CD1c-positive myeloid dendritic cell (primary cell): ENCODE measurements at regions not wholly inside any gene's neighbourhood (a gene's known extent, or its start where the extent isn't known, plus 50 kb on each side); places are given as distances from the start of the nearest gene placed in this dataset.
"Not testable (repeated sequence)": the region's sequence is repeated elsewhere in the genome, so short reads cannot be mapped to it uniquely, and the experiment has no call there.

ENCODE experiments used
- DNase-seq: peaks from one replicate; pipeline ENCODE4 v3.0.0-alpha.2; 2016; ENCODE audit errors: extremely low spot score

DNA sequence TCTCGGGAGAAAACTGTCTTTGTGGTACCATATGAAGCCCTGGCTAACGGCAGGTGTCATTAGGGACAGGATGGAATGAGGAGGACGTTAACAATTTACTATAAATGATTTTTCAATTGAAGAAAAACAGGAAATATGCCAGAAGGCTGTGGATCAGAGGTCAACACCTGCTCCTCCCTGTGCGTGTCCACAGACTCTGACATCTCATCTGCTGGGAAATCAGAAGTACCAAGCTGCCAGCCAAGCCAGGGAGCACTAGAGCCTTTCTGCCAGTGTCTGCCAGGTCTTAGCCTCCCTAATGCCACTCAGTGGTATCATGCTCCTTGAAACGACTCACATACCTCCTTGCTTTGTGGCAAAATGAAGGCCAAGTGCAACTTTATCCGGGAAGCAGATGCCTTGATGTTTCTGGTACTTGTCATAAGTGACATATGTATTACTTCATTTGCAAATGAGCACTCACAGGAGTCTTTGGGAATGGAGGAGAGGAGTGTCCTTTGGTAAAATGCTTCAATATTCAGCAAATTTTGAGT is 541.1 kb downstream of the SATB2 start:
- no peak for DNase-seq

DNA sequence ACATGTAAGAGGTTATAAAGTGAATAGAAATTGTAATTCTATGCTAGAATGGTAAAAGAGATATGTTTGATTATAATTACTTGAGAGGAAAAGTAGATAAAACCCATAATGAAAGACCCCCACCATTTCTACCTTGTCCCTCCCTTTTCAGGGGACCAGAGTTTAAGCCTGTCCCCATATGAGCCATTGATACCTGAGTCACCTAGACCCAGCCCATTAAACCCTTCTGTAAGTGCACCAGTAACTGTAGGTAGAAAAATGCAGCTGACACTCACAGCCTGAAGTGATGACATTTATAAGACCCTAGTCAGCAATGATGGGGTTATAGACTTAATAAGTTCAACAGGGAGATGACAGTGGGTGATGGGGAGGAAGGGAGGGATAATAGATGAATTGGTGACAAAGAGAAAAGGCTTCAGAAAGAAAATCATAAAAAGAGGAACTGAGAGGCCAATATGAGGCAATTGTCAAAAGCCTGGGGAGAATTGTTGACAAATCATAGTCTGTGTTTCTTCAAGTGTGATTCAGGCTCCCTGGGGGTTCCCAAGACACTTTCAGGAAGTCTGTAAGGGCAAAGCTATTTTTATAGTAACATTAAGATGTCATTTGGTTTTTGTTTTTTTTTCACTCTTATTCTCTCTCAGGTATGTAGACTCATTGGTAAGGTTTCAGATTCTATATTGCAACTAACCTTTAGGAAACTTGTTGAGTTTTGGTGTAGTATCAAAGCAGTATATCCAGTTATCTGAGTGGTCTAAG is 544.2 kb downstream of the SATB2 start:
- DNase-seq: peak; percentile 28

DNA sequence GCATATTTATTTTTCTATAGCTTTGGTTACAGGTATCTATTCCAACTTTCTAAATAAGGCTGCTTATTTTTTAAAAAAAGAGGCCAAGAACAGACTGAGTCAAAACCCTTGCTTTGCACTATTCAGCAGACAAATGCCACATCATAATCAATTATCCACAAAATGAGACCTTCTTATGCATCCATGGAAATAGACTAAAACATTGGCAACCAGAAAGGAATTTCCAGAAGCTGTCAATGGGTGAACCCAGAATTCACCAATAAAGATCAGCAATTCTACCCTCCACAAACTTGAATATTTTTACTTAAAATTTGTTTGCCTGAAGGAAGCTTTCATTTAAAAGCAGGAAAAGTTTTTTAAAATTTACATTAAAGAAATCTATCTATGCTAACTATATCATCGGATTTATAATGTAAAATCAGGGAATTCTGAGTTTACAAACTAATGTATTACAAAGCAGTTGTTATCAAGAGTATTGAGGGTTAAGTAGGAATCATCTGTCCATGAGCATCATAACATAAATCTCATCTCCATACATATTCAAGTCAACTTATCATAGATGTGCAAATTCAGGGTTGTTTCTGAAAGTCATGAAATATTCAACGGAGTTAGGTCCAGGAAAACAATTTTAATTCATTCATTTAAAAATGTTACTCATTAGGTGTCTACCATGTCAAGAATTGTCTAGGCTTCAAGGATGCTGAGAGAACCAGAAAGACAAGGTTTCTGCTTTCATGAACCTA is 548.0 kb downstream of the SATB2 start:
- no peak for DNase-seq

- no peak for DNase-seq
Measured at GRCh38 chr2:198905881-198906612, 551.7 kb downstream of the SATB2 start.

GRCh38 chr2:198901894-198902293 is 555.8 kb downstream of the SATB2 start:
- DNase-seq: no peak

GRCh38 chr2:198900141-198900540 is 557.6 kb downstream of the SATB2 start:
- no peak for DNase-seq

GRCh38 chr2:198890490-198890889 is 567.2 kb downstream of the SATB2 start:
- DNase-seq: no peak

DNA sequence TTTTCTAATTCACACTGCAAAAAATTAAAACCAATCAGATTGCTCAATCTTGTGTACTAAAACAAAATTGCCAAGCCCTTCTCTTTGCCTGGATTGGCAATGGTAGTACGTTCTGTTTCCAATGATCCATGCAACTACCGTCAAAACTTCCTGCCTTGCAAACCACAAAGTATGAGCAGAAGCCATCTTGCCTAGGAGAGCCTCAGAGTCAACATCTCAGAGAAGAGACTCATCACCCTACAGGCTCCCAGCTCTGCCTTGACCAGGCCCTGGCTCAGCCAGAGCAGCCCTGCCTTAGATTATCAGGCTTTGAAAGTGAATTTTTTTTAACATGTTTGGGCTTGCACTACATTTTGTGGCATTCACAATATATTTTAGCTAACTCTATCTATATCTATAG is 574.1 kb downstream of the SATB2 start:
- DNase-seq: no peak

GRCh38 chr2:198880986-198881385 is 576.8 kb downstream of the SATB2 start:
- DNase-seq: no peak

DNA sequence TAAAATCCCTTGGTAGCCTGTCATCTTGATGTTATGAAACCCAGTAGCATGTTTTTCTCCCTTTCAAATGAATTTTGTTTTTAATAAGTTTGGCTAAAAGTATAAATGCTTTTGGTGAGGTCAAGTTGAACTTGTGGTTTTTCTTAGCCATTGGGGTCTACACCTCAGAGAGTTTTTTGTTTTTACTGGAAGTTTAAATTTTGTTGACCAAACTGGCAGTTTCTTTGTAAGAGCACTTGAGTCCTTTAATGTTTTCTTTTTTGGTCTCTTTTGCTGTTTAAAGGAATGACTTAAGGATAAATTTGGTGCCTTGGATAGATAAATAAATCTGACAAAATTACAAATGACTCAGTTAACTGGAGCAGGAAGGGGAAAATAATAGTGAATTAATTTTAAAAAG is 577.3 kb downstream of the SATB2 start:
- no peak for DNase-seq

- no peak for DNase-seq
Measured at GRCh38 chr2:198874472-198874858, 583.3 kb downstream of the SATB2 start.

GRCh38 chr2:198873503-198874471 is 584.0 kb downstream of the SATB2 start:
- no peak for DNase-seq

- DNase-seq: no peak
Measured at GRCh38 chr2:198863655-198864054, 594.1 kb downstream of the SATB2 start.

GRCh38 chr2:198861080-198861479 is 596.7 kb downstream of the SATB2 start:
- DNase-seq: no peak

- DNase-seq: no peak
Measured at GRCh38 chr2:198857246-198857645, 600.5 kb downstream of the SATB2 start.

GRCh38 chr2:198855746-198856145 is 602.0 kb downstream of the SATB2 start:
- DNase-seq: not testable (repeated sequence)

- no peak for DNase-seq
Measured at GRCh38 chr2:198852248-198852647, 605.5 kb downstream of the SATB2 start.

DNA sequence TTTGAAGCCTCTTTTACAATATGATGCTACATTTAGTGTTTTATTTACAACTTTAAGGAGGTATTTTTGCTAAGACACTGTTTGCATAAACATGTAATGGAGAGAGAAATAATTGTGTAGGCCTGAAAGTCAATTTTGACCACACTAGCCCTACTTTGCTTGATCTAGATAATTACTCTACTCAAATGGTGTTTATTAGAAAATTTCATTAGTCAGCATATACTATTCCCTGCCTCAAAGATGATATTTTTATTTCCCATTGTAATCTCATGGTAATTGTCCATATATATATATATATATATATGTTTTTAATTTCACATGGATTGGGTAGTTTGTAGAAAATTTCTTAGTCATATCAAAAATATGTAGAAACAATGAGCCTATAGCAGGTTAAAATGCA is 632.2 kb downstream of the SATB2 start:
- no peak for DNase-seq

- no peak for DNase-seq
Measured at GRCh38 chr2:198817536-198817935, 640.2 kb downstream of the SATB2 start.

GRCh38 chr2:198815626-198816025 is 642.1 kb downstream of the SATB2 start:
- DNase-seq: no peak

- DNase-seq: no peak
Measured at GRCh38 chr2:198811198-198811597, 646.5 kb downstream of the SATB2 start.
